ENCODE measurements at regions not wholly inside any gene's neighbourhood (a gene's known extent, or its start where the extent isn't known, plus 50 kb on each side); places are given as distances from the start of the nearest gene placed in this dataset.

- no TSS peak for BruUV-seq (replicated peaks)
- intact Hi-C loops (cut with micrococcal nuclease), result no loop called here
- Histone ChIP-seq H2AFZ (ENCODE audit: low read length) (no peak overlapping the region), H3K36me3 (ENCODE audit: low read depth, low read length) (no peaks in the 10 kb centered on the region), H3K4me2 (ENCODE audit: low read length) (no peak overlapping the region), H3K4me1 (ENCODE audit: insufficient read depth, low read length) (no peaks in the 10 kb centered on the region), H3K27ac (ENCODE audit: low read length) (no peak overlapping the region), H3K9ac (ENCODE audit: low read length) (no peak overlapping the region), H3K9me2 (replicated peaks; ENCODE audit: low read length) (no peaks in the 10 kb centered on the region), H3K9me3 (ENCODE audit: low read length) (no peaks in the 10 kb centered on the region), H3K27me3 (ENCODE audit: low read length) (peaks cover 14% of the 10 kb centered on the region), H4K20me1 (ENCODE audit: low read length) (no peaks in the 10 kb centered on the region), H3K79me2 (ENCODE audit: low read length) (no peaks in the 10 kb centered on the region), H3K4me3 (ENCODE audit: low read length) (no peak overlapping the region), H3F3A (ENCODE audit: low read length, unreplicated experiment) (no peaks in the 10 kb centered on the region)
- ChIA-PET POLR2A (ENCODE audit: unreplicated experiment) (no interaction called here), CTCF (no interaction called here)
- DNase-seq, result no peak
- ATAC-seq, result no peak
- no peak for TF ChIP-seq CTCF (conservative IDR thresholded peaks at IDR 0.05; ENCODE audit: low read depth, low read length)
- no peak for TF ChIP-seq EZH2 (IDR thresholded peaks at IDR 0.05; ENCODE audit: low read length, unreplicated experiment)
- no peak for TF ChIP-seq EZH2phosphoT487 (IDR thresholded peaks at IDR 0.05; ENCODE audit: borderline replicate concordance, low read length)
Observed at GRCh38 chr3:76965122-76965725, 74.7 kb upstream of the ROBO2 start.

GRCh38 chr3:76969471-76969870, 70.4 kb upstream of the ROBO2 start:
- Histone ChIP-seq H3K4me1 (ENCODE audit: insufficient read depth, low read length) (no peaks in the 10 kb centered on the region), H3F3A (ENCODE audit: low read length, unreplicated experiment) (no peaks in the 10 kb centered on the region), H2AFZ (ENCODE audit: low read length) (no peak overlapping the region), H3K4me2 (ENCODE audit: low read length) (no peak overlapping the region), H3K27ac (ENCODE audit: low read length) (no peak overlapping the region), H3K79me2 (ENCODE audit: low read length) (no peaks in the 10 kb centered on the region), H3K9me2 (replicated peaks; ENCODE audit: low read length) (no peaks in the 10 kb centered on the region), H3K36me3 (ENCODE audit: low read depth, low read length) (no peaks in the 10 kb centered on the region), H3K9me3 (ENCODE audit: low read length) (no peaks in the 10 kb centered on the region), H3K9ac (ENCODE audit: low read length) (no peak overlapping the region), H3K4me3 (ENCODE audit: low read length) (no peak overlapping the region), H3K27me3 (ENCODE audit: low read length) (peaks cover 15% of the 10 kb centered on the region), H4K20me1 (ENCODE audit: low read length) (no peaks in the 10 kb centered on the region)
- no TSS peak for BruUV-seq (replicated peaks)
- ChIA-PET POLR2A (ENCODE audit: unreplicated experiment) (no interaction called here), CTCF (no interaction called here)
- DNase-seq (no peak), ATAC-seq (no peak)
- intact Hi-C loops (cut with micrococcal nuclease), result no loop called here
- TF ChIP-seq EZH2phosphoT487 (IDR thresholded peaks at IDR 0.05; ENCODE audit: borderline replicate concordance, low read length) (no peak), EZH2 (IDR thresholded peaks at IDR 0.05; ENCODE audit: low read length, unreplicated experiment) (no peak), CTCF (conservative IDR thresholded peaks at IDR 0.05; ENCODE audit: low read depth, low read length) (no peak)

- ChIA-PET POLR2A (ENCODE audit: unreplicated experiment) (no interaction called here), CTCF (no interaction called here)
- Histone ChIP-seq H3F3A (ENCODE audit: low read length, unreplicated experiment) (no peaks in the 10 kb centered on the region), H3K79me2 (ENCODE audit: low read length) (no peaks in the 10 kb centered on the region), H3K9ac (ENCODE audit: low read length) (no peak overlapping the region), H4K20me1 (ENCODE audit: low read length) (no peaks in the 10 kb centered on the region), H2AFZ (ENCODE audit: low read length) (no peak overlapping the region), H3K27me3 (ENCODE audit: low read length) (peaks cover 14% of the 10 kb centered on the region), H3K36me3 (ENCODE audit: low read depth, low read length) (no peaks in the 10 kb centered on the region), H3K27ac (ENCODE audit: low read length) (no peak overlapping the region), H3K4me3 (ENCODE audit: low read length) (no peak overlapping the region), H3K4me2 (ENCODE audit: low read length) (no peak overlapping the region), H3K4me1 (ENCODE audit: insufficient read depth, low read length) (no peaks in the 10 kb centered on the region), H3K9me3 (ENCODE audit: low read length) (no peaks in the 10 kb centered on the region), H3K9me2 (replicated peaks; ENCODE audit: low read length) (no peaks in the 10 kb centered on the region)
- no TSS peak for BruUV-seq (replicated peaks)
- intact Hi-C loops (cut with micrococcal nuclease), result no loop called here
- DNase-seq (no peak), ATAC-seq (no peak)
- TF ChIP-seq EZH2 (IDR thresholded peaks at IDR 0.05; ENCODE audit: low read length, unreplicated experiment) (no peak), EZH2phosphoT487 (IDR thresholded peaks at IDR 0.05; ENCODE audit: borderline replicate concordance, low read length) (no peak), CTCF (conservative IDR thresholded peaks at IDR 0.05; ENCODE audit: low read depth, low read length) (no peak)
Observed at GRCh38 chr3:76969996-76970615, 69.8 kb upstream of the ROBO2 start.
